MM.1S (cell line): ENCODE measurements at regions not wholly inside any gene's neighbourhood (a gene's known extent, or its start where the extent isn't known, plus 50 kb on each side); places are given as distances from the start of the nearest gene placed in this dataset.

Experiments used
- DNase-seq: peaks from one replicate; pipeline ENCODE4 v3.0.0-alpha.2; 2015
- H2AFZ ChIP-seq: fragments of 300-600 bp; sonication (generic); 2 replicates; pipeline ENCODE4 v1.6.0; 2016; ENCODE audit warnings: antibody characterized with exemption, low read length
- H3F3A ChIP-seq: fragments of 300-600 bp; sonication (generic); 2 replicates; pipeline ENCODE4 v1.6.1; 2016; ENCODE audit warnings: mild to moderate bottlenecking, antibody characterized with exemption, low read length, moderate library complexity, mixed read lengths; ENCODE audit not compliant: insufficient read depth
- H3K27ac ChIP-seq: fragments of 300-600 bp; sonication (generic); 2 replicates; pipeline ENCODE4 v1.5.1; 2016; ENCODE audit warnings: mild to moderate bottlenecking, low read length
- H3K27me3 ChIP-seq: fragments of 300-600 bp; sonication (generic); replicated peaks from 2 replicates; pipeline ENCODE4 v1.6.0; 2016; ENCODE audit warnings: low read length; ENCODE audit not compliant: insufficient read depth
- H3K36me3 ChIP-seq: fragments of 300-600 bp; sonication (generic); replicated peaks from 2 replicates; pipeline ENCODE4 v1.6.1; 2016; ENCODE audit warnings: mild to moderate bottlenecking, low read length, mixed read lengths; ENCODE audit not compliant: insufficient read depth
- H3K4me1 ChIP-seq: fragments of 300-600 bp; sonication (generic); 2 replicates; pipeline ENCODE4 v1.6.1; 2016; ENCODE audit warnings: low read length, mixed read lengths
- H3K4me2 ChIP-seq: fragments of 300-600 bp; sonication (generic); 2 replicates; pipeline ENCODE4 v1.6.0; 2016; ENCODE audit warnings: low read depth, low read length
- H3K4me3 ChIP-seq: fragments of 300-600 bp; sonication (generic); 2 replicates; pipeline ENCODE4 v1.5.1; 2016; ENCODE audit warnings: low read length, mixed read lengths
- H3K79me2 ChIP-seq: fragments of 300-600 bp; sonication (generic); 2 replicates; pipeline ENCODE4 v1.6.1; 2016; ENCODE audit warnings: mixed run types, low read length, mixed read lengths
- H3K9ac ChIP-seq: fragments of 300-600 bp; sonication (generic); 2 replicates; pipeline ENCODE4 v1.6.1; 2016; ENCODE audit warnings: low read length, mixed read lengths
- H3K9me2 ChIP-seq: fragments of 300-600 bp; sonication (generic); replicated peaks from 2 replicates; pipeline ENCODE4 v1.6.1; 2016; ENCODE audit warnings: mild to moderate bottlenecking, low read length, mixed read lengths; ENCODE audit not compliant: insufficient read depth
- H3K9me3 ChIP-seq: fragments of 300-600 bp; sonication (generic); replicated peaks from 2 replicates; pipeline ENCODE4 v1.6.1; 2016; ENCODE audit warnings: mild to moderate bottlenecking, low read length, mixed read lengths; ENCODE audit not compliant: insufficient read depth
- H4K20me1 ChIP-seq: fragments of 300-600 bp; sonication (generic); 2 replicates; pipeline ENCODE4 v1.6.1; 2016; ENCODE audit warnings: mild to moderate bottlenecking, low read length, moderate library complexity, mixed read lengths; ENCODE audit not compliant: insufficient read depth
- EZH2 ChIP-seq: fragments of 300-600 bp; sonication (generic); optimal IDR thresholded peaks from 2 replicates; pipeline ENCODE3; 2017; ENCODE audit warnings: low read depth, mild to moderate bottlenecking, antibody characterized with exemption, low read length, mixed read lengths
- EZH2phosphoT487 ChIP-seq: fragments of 300-600 bp; sonication (generic); IDR thresholded peaks from 2 replicates; pipeline ENCODE4 v1.6.1; 2018; ENCODE audit warnings: antibody characterized with exemption, low read length
- TF ChIP-seq, protein P1 (sequence below): fragments of 300-600 bp; sonication (generic); IDR thresholded peaks from 2 replicates; pipeline ENCODE4 v1.5.1; 2016; ENCODE audit warnings: antibody characterized with exemption, low read length, mixed read lengths

DNA sequence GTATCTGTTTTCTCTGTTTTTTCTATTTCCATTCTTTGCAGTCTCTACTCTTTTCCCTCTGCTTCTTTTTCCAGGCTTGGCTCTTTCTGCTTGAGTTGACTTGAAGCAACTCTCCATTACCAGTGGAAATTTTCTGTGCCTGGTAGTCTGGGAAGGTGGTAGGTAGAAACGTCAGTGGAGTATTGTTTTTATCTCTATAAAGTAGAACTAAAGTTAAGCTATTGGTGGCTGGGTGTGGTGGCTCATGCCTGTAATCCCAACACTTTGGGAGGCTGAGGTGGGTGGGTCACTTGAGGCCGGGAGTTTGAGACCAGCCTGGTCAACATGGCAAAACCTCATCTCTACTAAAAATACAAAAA, 438.1 kb upstream of the AR start:
- H3K79me2 ChIP-seq, result no peaks in the 10 kb centered on the region
- TF ChIP-seq EZH2phosphoT487 (no peak), EZH2 (no peak)
- TF ChIP-seq, protein P1, sequence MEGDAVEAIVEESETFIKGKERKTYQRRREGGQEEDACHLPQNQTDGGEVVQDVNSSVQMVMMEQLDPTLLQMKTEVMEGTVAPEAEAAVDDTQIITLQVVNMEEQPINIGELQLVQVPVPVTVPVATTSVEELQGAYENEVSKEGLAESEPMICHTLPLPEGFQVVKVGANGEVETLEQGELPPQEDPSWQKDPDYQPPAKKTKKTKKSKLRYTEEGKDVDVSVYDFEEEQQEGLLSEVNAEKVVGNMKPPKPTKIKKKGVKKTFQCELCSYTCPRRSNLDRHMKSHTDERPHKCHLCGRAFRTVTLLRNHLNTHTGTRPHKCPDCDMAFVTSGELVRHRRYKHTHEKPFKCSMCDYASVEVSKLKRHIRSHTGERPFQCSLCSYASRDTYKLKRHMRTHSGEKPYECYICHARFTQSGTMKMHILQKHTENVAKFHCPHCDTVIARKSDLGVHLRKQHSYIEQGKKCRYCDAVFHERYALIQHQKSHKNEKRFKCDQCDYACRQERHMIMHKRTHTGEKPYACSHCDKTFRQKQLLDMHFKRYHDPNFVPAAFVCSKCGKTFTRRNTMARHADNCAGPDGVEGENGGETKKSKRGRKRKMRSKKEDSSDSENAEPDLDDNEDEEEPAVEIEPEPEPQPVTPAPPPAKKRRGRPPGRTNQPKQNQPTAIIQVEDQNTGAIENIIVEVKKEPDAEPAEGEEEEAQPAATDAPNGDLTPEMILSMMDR, result no peak
- DNase-seq, result no peak
- no peak overlapping the region for H3K9ac ChIP-seq
- no peaks in the 10 kb centered on the region for H3K36me3 ChIP-seq
- H2AFZ ChIP-seq, result no peak overlapping the region
- no peak overlapping the region for H3K4me2 ChIP-seq
- no peaks in the 10 kb centered on the region for H3K4me1 ChIP-seq
- H3K27me3 ChIP-seq, result no peaks in the 10 kb centered on the region
- no peak overlapping the region for H3K27ac ChIP-seq
- no peaks in the 10 kb centered on the region for H4K20me1 ChIP-seq
- no peaks in the 10 kb centered on the region for H3F3A ChIP-seq
- no peaks in the 10 kb centered on the region for H3K9me2 ChIP-seq
- H3K9me3 ChIP-seq, result no peaks in the 10 kb centered on the region
- no peak overlapping the region for H3K4me3 ChIP-seq

DNA sequence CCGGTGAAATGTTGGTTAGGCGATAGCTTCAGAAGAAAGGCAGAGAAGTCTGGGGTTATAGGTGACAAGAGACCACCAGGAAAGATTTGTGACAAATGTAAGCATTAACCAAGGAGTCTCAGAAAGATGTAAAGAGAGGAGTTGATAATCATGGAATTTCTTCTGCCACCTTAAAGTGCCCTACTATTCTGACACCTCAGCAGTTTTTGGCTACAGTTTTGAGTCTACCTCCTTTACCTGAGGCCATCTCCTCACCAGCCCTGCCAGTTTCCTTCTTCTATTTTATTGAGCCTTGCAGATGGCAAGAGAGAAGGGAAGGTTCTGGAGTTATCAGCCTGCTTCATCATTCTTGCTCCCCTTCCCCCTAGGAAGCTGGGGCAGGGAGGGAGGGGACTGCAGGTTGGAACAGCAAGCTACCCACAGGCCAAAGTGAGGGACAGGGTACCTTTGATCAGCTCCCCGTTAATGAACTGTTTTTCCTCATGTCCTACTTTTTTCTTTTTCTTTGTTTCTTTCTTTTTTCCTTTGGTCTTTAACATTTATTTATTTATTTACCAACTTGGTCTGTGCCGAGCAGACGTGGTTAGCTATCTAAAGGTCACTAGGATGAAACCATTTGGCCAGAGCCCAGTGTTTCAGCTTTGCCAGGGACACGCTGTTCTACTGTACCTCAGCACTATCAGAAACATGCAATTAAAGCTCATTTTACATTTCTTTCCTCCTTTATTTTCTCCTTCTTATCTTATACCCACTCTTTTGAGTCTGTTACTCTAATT, 438.7 kb upstream of the AR start:
- Histone ChIP-seq H2AFZ (no peak overlapping the region), H3K9me2 (no peaks in the 10 kb centered on the region), H3K4me3 (no peak overlapping the region), H3K9me3 (no peaks in the 10 kb centered on the region), H3K27ac (no peak overlapping the region), H3K4me2 (no peak overlapping the region), H3K4me1 (no peaks in the 10 kb centered on the region), H3K36me3 (no peaks in the 10 kb centered on the region), H3K9ac (no peak overlapping the region), H3K79me2 (no peaks in the 10 kb centered on the region), H3K27me3 (no peaks in the 10 kb centered on the region), H4K20me1 (no peaks in the 10 kb centered on the region), H3F3A (no peaks in the 10 kb centered on the region)
- DNase-seq, result no peak
- TF ChIP-seq EZH2 (no peak), EZH2phosphoT487 (no peak)
- TF ChIP-seq, protein P1, result no peak

DNA sequence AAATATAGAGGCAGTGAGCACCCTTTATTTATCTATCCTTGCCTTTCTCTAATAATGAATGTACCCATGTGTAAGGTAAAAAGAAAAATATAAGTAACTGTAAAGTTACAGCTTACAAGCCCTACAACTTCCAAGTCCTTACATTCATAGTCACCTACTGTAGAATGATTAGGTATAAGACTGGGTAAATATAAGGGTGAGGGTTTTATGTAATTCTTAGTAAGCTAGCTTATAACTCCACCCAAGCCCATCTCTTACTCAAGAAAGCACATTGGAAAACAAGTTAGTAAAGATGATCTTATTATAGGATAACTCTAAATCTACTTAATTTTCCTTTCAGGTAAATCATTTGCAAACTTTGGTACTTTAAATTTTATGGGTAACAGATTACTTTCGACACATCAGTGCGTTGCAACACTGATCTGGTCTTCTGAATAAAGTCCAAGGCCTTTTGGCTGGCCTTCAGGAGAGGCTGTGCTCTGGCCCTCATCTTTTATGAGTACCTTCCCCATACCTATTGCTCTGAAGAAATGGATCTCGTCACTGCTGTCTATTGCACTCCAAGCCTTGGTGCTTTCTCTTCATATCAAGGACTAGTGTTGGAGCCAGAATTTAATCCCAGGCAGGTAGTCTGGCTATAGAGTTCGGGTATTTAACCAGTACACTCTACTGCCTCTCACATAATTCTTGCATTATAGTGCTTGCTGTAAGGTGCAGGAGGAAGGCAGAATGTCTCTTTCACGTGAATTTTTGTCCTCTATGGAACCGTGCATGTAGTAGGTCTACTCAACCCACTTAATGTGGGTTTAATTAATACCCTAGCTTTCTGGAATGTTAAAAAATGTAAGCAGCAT, 443.6 kb upstream of the AR start:
- H3K79me2 ChIP-seq, result no peaks in the 10 kb centered on the region
- no peak overlapping the region for H3K4me2 ChIP-seq
- H3K27ac ChIP-seq, result no peak overlapping the region
- H3K36me3 ChIP-seq, result no peaks in the 10 kb centered on the region
- DNase-seq, result no peak
- H2AFZ ChIP-seq, result no peak overlapping the region
- H3K4me3 ChIP-seq, result no peak overlapping the region
- no peaks in the 10 kb centered on the region for H4K20me1 ChIP-seq
- no peaks in the 10 kb centered on the region for H3K27me3 ChIP-seq
- no peaks in the 10 kb centered on the region for H3K9me3 ChIP-seq
- no peak overlapping the region for H3K9ac ChIP-seq
- TF ChIP-seq EZH2 (no peak), EZH2phosphoT487 (no peak)
- TF ChIP-seq, protein P1, result no peak
- no peaks in the 10 kb centered on the region for H3F3A ChIP-seq
- H3K4me1 ChIP-seq, result no peaks in the 10 kb centered on the region
- H3K9me2 ChIP-seq, result no peaks in the 10 kb centered on the region
